HEK293 (cell line): ENCODE measurements at regions not wholly inside any gene's neighbourhood (a gene's known extent, or its start where the extent isn't known, plus 50 kb on each side); places are given as distances from the start of the nearest gene placed in this dataset.
"Not testable (repeated sequence)": the region's sequence is repeated elsewhere in the genome, so short reads cannot be mapped to it uniquely, and the experiment has no call there.

ENCODE experiments used
- MEIS1 ChIP-seq: sonication (generic); formaldehyde crosslinking; IDR thresholded peaks from 2 replicates; pipeline ENCODE4 v1.8.1; 2022; ENCODE audit warnings: missing genetic modification reagents, mild to moderate bottlenecking, borderline replicate concordance
- REPIN1 ChIP-seq: fragments of 450-650 bp; formaldehyde crosslinking; IDR thresholded peaks from 2 replicates; pipeline ENCODE4 v1.5.1; 2017; ENCODE audit warnings: missing biosample characterization, missing genetic modification characterization, low read depth
- YY2 ChIP-seq: fragments of 450-650 bp; formaldehyde crosslinking; IDR thresholded peaks from 2 replicates; pipeline ENCODE4 v1.5.1; 2016; ENCODE audit warnings: missing biosample characterization, missing genetic modification characterization
- ZNF311 ChIP-seq: fragments of 450-650 bp; formaldehyde crosslinking; IDR thresholded peaks from 2 replicates; pipeline ENCODE4 v1.5.1; 2017; ENCODE audit warnings: missing biosample characterization, missing genetic modification characterization, borderline replicate concordance
- ZNF324 ChIP-seq: fragments of 450-650 bp; formaldehyde crosslinking; IDR thresholded peaks from 2 replicates; pipeline ENCODE4 v1.5.1; 2016; ENCODE audit warnings: missing biosample characterization, missing genetic modification characterization
- ZNF558 ChIP-seq: fragments of 450-650 bp; formaldehyde crosslinking; IDR thresholded peaks from 2 replicates; pipeline ENCODE4 v1.5.1; 2016; ENCODE audit warnings: missing biosample characterization, missing genetic modification characterization
- ZNF777 ChIP-seq: fragments of 450-650 bp; formaldehyde crosslinking; IDR thresholded peaks from 2 replicates; pipeline ENCODE4 v1.5.1; 2017; ENCODE audit warnings: missing biosample characterization, missing genetic modification characterization, borderline replicate concordance
- TF ChIP-seq, protein P1 (sequence below): fragments of 450-650 bp; formaldehyde crosslinking; IDR thresholded peaks from 2 replicates; pipeline ENCODE4 v1.5.1; 2016; ENCODE audit warnings: missing biosample characterization, missing genetic modification characterization
- TF ChIP-seq, protein P2 (sequence below): fragments of 450-650 bp; formaldehyde crosslinking; optimal IDR thresholded peaks from 2 replicates; pipeline ENCODE3; 2016; ENCODE audit warnings: missing biosample characterization, mild to moderate bottlenecking, missing genetic modification characterization
- TF ChIP-seq, protein P3 (sequence below): fragments of 450-650 bp; formaldehyde crosslinking; IDR thresholded peaks from 2 replicates; pipeline ENCODE4 v1.5.1; 2016; ENCODE audit warnings: missing biosample characterization, missing genetic modification characterization, borderline replicate concordance

DNA sequence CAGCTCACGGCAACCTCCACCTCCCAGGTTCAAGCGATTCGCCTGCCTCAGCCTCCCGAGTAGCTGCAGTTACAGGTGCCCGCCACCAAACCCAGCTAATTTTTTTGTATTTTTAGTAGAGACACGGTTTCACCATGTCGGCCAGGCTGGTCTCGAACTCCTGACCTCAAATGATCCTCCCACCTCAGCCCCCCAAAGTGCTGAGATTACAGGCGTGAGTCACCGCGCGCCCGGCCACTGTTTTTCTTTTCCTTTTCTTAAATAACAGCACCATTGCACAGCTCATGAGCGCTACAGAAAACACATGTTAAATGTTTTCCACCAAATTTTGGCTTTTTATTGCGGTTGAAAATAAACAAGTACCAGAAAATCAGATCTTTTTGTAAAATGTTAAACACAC, 195.5 kb downstream of the CRLF2 start:
- not testable (repeated sequence) for TF ChIP-seq ZNF777 (tag by site-specific recombination); YY2; ZNF558 (tag by site-specific recombination); MEIS1; REPIN1 (tag by site-specific recombination); ZNF324 (tag by site-specific recombination); ZNF311 (tag by site-specific recombination)
- TF ChIP-seq, protein P1, sequence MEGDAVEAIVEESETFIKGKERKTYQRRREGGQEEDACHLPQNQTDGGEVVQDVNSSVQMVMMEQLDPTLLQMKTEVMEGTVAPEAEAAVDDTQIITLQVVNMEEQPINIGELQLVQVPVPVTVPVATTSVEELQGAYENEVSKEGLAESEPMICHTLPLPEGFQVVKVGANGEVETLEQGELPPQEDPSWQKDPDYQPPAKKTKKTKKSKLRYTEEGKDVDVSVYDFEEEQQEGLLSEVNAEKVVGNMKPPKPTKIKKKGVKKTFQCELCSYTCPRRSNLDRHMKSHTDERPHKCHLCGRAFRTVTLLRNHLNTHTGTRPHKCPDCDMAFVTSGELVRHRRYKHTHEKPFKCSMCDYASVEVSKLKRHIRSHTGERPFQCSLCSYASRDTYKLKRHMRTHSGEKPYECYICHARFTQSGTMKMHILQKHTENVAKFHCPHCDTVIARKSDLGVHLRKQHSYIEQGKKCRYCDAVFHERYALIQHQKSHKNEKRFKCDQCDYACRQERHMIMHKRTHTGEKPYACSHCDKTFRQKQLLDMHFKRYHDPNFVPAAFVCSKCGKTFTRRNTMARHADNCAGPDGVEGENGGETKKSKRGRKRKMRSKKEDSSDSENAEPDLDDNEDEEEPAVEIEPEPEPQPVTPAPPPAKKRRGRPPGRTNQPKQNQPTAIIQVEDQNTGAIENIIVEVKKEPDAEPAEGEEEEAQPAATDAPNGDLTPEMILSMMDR (tag by site-specific recombination), result not testable (repeated sequence)
- TF ChIP-seq, protein P2, sequence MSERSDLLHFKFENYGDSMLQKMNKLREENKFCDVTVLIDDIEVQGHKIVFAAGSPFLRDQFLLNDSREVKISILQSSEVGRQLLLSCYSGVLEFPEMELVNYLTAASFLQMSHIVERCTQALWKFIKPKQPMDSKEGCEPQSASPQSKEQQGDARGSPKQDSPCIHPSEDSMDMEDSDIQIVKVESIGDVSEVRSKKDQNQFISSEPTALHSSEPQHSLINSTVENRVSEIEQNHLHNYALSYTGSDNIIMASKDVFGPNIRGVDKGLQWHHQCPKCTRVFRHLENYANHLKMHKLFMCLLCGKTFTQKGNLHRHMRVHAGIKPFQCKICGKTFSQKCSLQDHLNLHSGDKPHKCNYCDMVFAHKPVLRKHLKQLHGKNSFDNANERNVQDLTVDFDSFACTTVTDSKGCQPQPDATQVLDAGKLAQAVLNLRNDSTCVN (tag by site-specific recombination), result not testable (repeated sequence)
- TF ChIP-seq, protein P3, sequence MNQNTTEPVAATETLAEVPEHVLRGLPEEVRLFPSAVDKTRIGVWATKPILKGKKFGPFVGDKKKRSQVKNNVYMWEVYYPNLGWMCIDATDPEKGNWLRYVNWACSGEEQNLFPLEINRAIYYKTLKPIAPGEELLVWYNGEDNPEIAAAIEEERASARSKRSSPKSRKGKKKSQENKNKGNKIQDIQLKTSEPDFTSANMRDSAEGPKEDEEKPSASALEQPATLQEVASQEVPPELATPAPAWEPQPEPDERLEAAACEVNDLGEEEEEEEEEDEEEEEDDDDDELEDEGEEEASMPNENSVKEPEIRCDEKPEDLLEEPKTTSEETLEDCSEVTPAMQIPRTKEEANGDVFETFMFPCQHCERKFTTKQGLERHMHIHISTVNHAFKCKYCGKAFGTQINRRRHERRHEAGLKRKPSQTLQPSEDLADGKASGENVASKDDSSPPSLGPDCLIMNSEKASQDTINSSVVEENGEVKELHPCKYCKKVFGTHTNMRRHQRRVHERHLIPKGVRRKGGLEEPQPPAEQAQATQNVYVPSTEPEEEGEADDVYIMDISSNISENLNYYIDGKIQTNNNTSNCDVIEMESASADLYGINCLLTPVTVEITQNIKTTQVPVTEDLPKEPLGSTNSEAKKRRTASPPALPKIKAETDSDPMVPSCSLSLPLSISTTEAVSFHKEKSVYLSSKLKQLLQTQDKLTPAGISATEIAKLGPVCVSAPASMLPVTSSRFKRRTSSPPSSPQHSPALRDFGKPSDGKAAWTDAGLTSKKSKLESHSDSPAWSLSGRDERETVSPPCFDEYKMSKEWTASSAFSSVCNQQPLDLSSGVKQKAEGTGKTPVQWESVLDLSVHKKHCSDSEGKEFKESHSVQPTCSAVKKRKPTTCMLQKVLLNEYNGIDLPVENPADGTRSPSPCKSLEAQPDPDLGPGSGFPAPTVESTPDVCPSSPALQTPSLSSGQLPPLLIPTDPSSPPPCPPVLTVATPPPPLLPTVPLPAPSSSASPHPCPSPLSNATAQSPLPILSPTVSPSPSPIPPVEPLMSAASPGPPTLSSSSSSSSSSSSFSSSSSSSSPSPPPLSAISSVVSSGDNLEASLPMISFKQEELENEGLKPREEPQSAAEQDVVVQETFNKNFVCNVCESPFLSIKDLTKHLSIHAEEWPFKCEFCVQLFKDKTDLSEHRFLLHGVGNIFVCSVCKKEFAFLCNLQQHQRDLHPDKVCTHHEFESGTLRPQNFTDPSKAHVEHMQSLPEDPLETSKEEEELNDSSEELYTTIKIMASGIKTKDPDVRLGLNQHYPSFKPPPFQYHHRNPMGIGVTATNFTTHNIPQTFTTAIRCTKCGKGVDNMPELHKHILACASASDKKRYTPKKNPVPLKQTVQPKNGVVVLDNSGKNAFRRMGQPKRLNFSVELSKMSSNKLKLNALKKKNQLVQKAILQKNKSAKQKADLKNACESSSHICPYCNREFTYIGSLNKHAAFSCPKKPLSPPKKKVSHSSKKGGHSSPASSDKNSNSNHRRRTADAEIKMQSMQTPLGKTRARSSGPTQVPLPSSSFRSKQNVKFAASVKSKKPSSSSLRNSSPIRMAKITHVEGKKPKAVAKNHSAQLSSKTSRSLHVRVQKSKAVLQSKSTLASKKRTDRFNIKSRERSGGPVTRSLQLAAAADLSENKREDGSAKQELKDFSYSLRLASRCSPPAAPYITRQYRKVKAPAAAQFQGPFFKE (tag by site-specific recombination), result not testable (repeated sequence)
